K562 (cell line): ENCODE measurements at regions not wholly inside any gene's neighbourhood (a gene's known extent, or its start where the extent isn't known, plus 50 kb on each side); places are given as distances from the start of the nearest gene placed in this dataset.
"Not testable (repeated sequence)": the region's sequence is repeated elsewhere in the genome, so short reads cannot be mapped to it uniquely, and the experiment has no call there.

Experiments
- ATAC-seq: fragments of 200-7000 bp; cut with Tn5 transposase; 3 replicates; pipeline ENCODE4 v1.9.1; 2020; ENCODE audit warnings: moderate library complexity
- BruUV-seq: library from RNA; stranded (reverse); fragments of 400-500 nt; replicated peaks from 2 replicates; lab custom pipeline; 2021; lab: Mats Ljungman, UMichigan
- CTCF ChIA-PET: fragments of 300-600 bp; formaldehyde crosslinking; extraction: SDS; loops from one replicate; lab custom pipeline; 2021; ENCODE audit warnings: low intra/inter-chr PET ratio; lab: Yijun Ruan, JAX
- POLR2A ChIA-PET: fragments of 300-600, 350-650 bp; sonication (Branson Sonifier 250); formaldehyde crosslinking; extraction: SDS; loops from one replicate; lab custom pipeline; 2021; ENCODE audit warnings: antibody characterized with exemption, inconsistent platforms; lab: Yijun Ruan, JAX
- DNase-seq, 4 experiments: peaks; one replicate each; pipeline versions ENCODE4 v3.0.0 to v3.0.0-alpha.2; 2011 to 2018; ENCODE audit warnings: low spot score in 3 of 4, mixed read lengths in 3 of 4; ENCODE audit errors: extremely low read depth in 1 of 4
- FAIRE-seq: peaks from 2 replicates; lab custom pipeline; 2011; peaks lifted over from hg19 to GRCh38; lab: Jason Lieb, UNC
- H2AFZ ChIP-seq: 2 replicates; pipeline ENCODE4 v1.6.0; 2011; ENCODE audit warnings: low read depth, low read length, control low read depth, inconsistent platforms
- H3K27ac ChIP-seq: fragments of 200-600 bp; 3 replicates; pipeline ENCODE4 v1.8.0; 2011; ENCODE audit warnings: low read depth, mild to moderate bottlenecking, control low read depth, inconsistent platforms, low read length, moderate library complexity, mixed read lengths; ENCODE audit errors: extremely low read depth
- H3K27me3 ChIP-seq, 2 experiments: fragments of 300-600 bp in 1 of 2; 2 replicates in 1 of 2; 3 replicates in 1 of 2; pipeline versions ENCODE4 v1.6.0 to v1.8.0; 2011; ENCODE audit warnings: inconsistent platforms in 2 of 2, low read length in 2 of 2, mild to moderate bottlenecking in 1 of 2, mixed read lengths in 1 of 2, moderate library complexity in 1 of 2; ENCODE audit not compliant: control insufficient read depth in 2 of 2, insufficient read depth in 2 of 2
- H3K36me3 ChIP-seq: fragments of 300-600 bp; 3 replicates; pipeline ENCODE4 v1.8.0; 2011; ENCODE audit warnings: mild to moderate bottlenecking, low read length, inconsistent platforms; ENCODE audit not compliant: control insufficient read depth, insufficient read depth
- H3K4me1 ChIP-seq, 2 experiments: fragments of 200-600 bp in 1 of 2; replicated peaks in 1 of 2; 2 replicates in 1 of 2; 3 replicates in 1 of 2; pipeline versions ENCODE4 v1.5.1 to v1.8.0; 2011; ENCODE audit warnings: inconsistent platforms in 2 of 2, low read length in 2 of 2, mild to moderate bottlenecking in 1 of 2, mixed read lengths in 1 of 2, moderate library complexity in 1 of 2; ENCODE audit not compliant: control insufficient read depth in 2 of 2, insufficient read depth in 2 of 2
- H3K4me2 ChIP-seq: 2 replicates; pipeline ENCODE4 v1.6.1; 2011; ENCODE audit warnings: low read length, control low read depth, inconsistent platforms, mixed read lengths; ENCODE audit not compliant: insufficient read depth
- H3K4me3 ChIP-seq: fragments of 200-600 bp; sonication (generic), shearing (Covaris generic); 2 replicates; pipeline ENCODE4 v1.5.1; 2016; ENCODE audit warnings: control low read depth, inconsistent platforms
- H3K79me2 ChIP-seq: fragments of 200-600 bp; 3 replicates; pipeline ENCODE4 v1.8.0; 2011; ENCODE audit warnings: low read length, inconsistent platforms; ENCODE audit not compliant: control insufficient read depth, insufficient read depth
- H3K9ac ChIP-seq, 2 experiments: 2 replicates each; pipeline versions ENCODE4 v1.6.0 to v1.6.1; 2011; ENCODE audit warnings: low read depth in 2 of 2, low read length in 2 of 2, control low read depth in 1 of 2, inconsistent platforms in 1 of 2, mild to moderate bottlenecking in 1 of 2, mixed read lengths in 1 of 2; ENCODE audit not compliant: insufficient read depth in 1 of 2
- H3K9me1 ChIP-seq: one replicate; pipeline ENCODE4 v1.6.0; 2011; ENCODE audit warnings: inconsistent platforms, mild to moderate bottlenecking, low read length, moderate library complexity; ENCODE audit not compliant: control insufficient read depth, insufficient read depth
- H3K9me3 ChIP-seq: replicated peaks from 2 replicates; pipeline ENCODE4 v1.5.1; 2011; ENCODE audit warnings: low read depth, low read length, inconsistent platforms; ENCODE audit not compliant: control insufficient read depth, insufficient read depth
- H4K20me1 ChIP-seq: replicated peaks from 2 replicates; pipeline ENCODE4 v1.6.1; 2011; ENCODE audit warnings: low read length, inconsistent platforms, mixed read lengths; ENCODE audit not compliant: control insufficient read depth, insufficient read depth
- BRF2 ChIP-seq: IDR thresholded peaks from 3 replicates; pipeline ENCODE4 v1.6.1; 2011; ENCODE audit warnings: borderline replicate concordance, mild to moderate bottlenecking; ENCODE audit not compliant: insufficient read length, insufficient read depth
- E2F1 ChIP-seq: sonication (generic); formaldehyde crosslinking; IDR thresholded peaks from 2 replicates; pipeline ENCODE4 v1.8.1; 2023; ENCODE audit warnings: mild to moderate bottlenecking, missing genetic modification reagents, moderate library complexity
- ELF2 ChIP-seq: fragments of 250-450 bp; sonication (Bioruptor Pico); IDR thresholded peaks from 2 replicates; pipeline ENCODE4 v1.5.0; 2021; ENCODE audit warnings: mild to moderate bottlenecking
- POLR2B ChIP-seq: fragments of 450-650 bp; IDR thresholded peaks from 2 replicates; pipeline ENCODE4 v1.6.1; 2018; ENCODE audit warnings: low read depth; ENCODE audit not compliant: partially characterized antibody
- RBFOX2 ChIP-seq: fragments of 200-400 bp; formaldehyde crosslinking; IDR thresholded peaks from 2 replicates; pipeline ENCODE4 v1.6.1; 2017; ENCODE audit warnings: low read depth, mild to moderate bottlenecking, low read length, moderate library complexity
- ZFP36 ChIP-seq: fragments of 150-350 bp; IDR thresholded peaks from 2 replicates; pipeline ENCODE4 v1.6.1; 2018; ENCODE audit warnings: low read length, low read depth; ENCODE audit not compliant: partially characterized antibody
- ZNF217 ChIP-seq: sonication (generic); formaldehyde crosslinking; IDR thresholded peaks from 2 replicates; pipeline ENCODE4 v1.8.0; 2022; ENCODE audit warnings: mild to moderate bottlenecking, missing genetic modification reagents
- WGBS: fragments of 100-300 bp; shearing (Covaris generic); methylation state at CpG from one replicate; pipeline ENCODE4 v1.1.6; 2016; ENCODE audit warnings: low coverage, mixed read lengths; ENCODE audit not compliant: insufficient coverage; ENCODE audit errors: missing lambda C conversion rate; 5-methylcytosine and 5-hydroxymethylcytosine counted together
- in situ Hi-C: fragments of 300-500 bp; cut with MboI; formaldehyde crosslinking; loops from 4 replicates; pipeline ENCODE4 v1.15.0; 2018; ENCODE audit warnings: inconsistent platforms, mixed read lengths
- intact Hi-C: fragments of 100-400 bp; cut with micrococcal nuclease; formaldehyde crosslinking; loops from 2 replicates; pipeline ENCODE4 v1.14.2; 2022

- H4K20me1 ChIP-seq, H3K4me1 ChIP-seq, ATAC-seq, H3K27me3 ChIP-seq, H3K4me3 ChIP-seq, H3K79me2 ChIP-seq, H3K9me3 ChIP-seq, CTCF ChIA-PET, H3K36me3 ChIP-seq, in situ Hi-C loops, BruUV-seq, H3K9me1 ChIP-seq, H2AFZ ChIP-seq, H3K9ac ChIP-seq, H3K27ac ChIP-seq, DNase-seq, H3K4me2 ChIP-seq, FAIRE-seq, intact Hi-C loops: not testable (repeated sequence)
- POLR2A ChIA-PET, result interaction anchor here (0.7 kb wide), 1 partner anchor 10 kb away, joined by 3 read pairs; no protein-coding TSS in a partner anchor
- WGBS, result 53% methylated on average over 2 of the region's 2 CpGs
Measured at GRCh38 chr9:97248252-97248651, 59.2 kb upstream of the CCDC180 start.

- in situ Hi-C loops, result no loop called here
- FAIRE-seq, result no peak
Measured at GRCh38 chr9:97243606-97244005, 63.9 kb upstream of the CCDC180 start.

More at GRCh38 chr9:97243606-97244005, 63.9 kb upstream of the CCDC180 start:
- no peaks in the 10 kb centered on the region for H3K9me1 ChIP-seq
- no peak for TF ChIP-seq E2F1 (CRISPR knock-in tag)
- no peak for TF ChIP-seq BRF2
- no peak for TF ChIP-seq POLR2B
- TF ChIP-seq ZNF217, result no peak
- no peak for TF ChIP-seq ELF2 (CRISPR knock-in tag)
- no peak for TF ChIP-seq ZFP36
- no peak for TF ChIP-seq RBFOX2
- no peak overlapping the region for H2AFZ ChIP-seq
- DNase-seq (no peak), ATAC-seq (no peak)
- no peak overlapping the region for H3K4me3 ChIP-seq
- peaks cover 29% of the 10 kb centered on the region for H3K79me2 ChIP-seq
- H3K36me3 ChIP-seq, result peaks cover 3% of the 10 kb centered on the region; the same call in 1 of the 3 replicates
- no peaks in the 10 kb centered on the region for H3K27me3 ChIP-seq
- 85% methylated on average over 3 of the region's 4 CpGs for WGBS
- no peak overlapping the region for H3K4me2 ChIP-seq
- intact Hi-C loops, result no loop called here
- no peaks in the 10 kb centered on the region for H3K9me3 ChIP-seq
- peaks cover 2 to 13% of the 10 kb centered on the region in 2 experiments; a peak in 2 of 5 replicates for H3K4me1 ChIP-seq
- no peak overlapping the region for H3K9ac ChIP-seq
- no peaks in the 10 kb centered on the region for H4K20me1 ChIP-seq
- POLR2A ChIA-PET, result no interaction called here
- no TSS peak for BruUV-seq
- CTCF ChIA-PET, result no interaction called here
- no peak overlapping the region for H3K27ac ChIP-seq
